Osteoblast (primary cell): ENCODE measurements at regions not wholly inside any gene's neighbourhood (a gene's known extent, or its start where the extent isn't known, plus 50 kb on each side); places are given as distances from the start of the nearest gene placed in this dataset.
"Not testable (repeated sequence)": the region's sequence is repeated elsewhere in the genome, so short reads cannot be mapped to it uniquely, and the experiment has no call there.

Source experiments
- DNase-seq: peaks from one replicate; pipeline ENCODE4 v3.0.0; 2011; ENCODE audit warnings: low spot score, mixed read lengths; ENCODE audit not compliant: insufficient read length; ENCODE audit errors: missing footprints
- H2AFZ ChIP-seq: 2 replicates; pipeline ENCODE4 v1.6.0; 2011; ENCODE audit warnings: mild to moderate bottlenecking, low read length
- H3K27ac ChIP-seq: 2 replicates; pipeline ENCODE4 v1.5.1; 2011; ENCODE audit warnings: mild to moderate bottlenecking, low read depth, low read length, moderate library complexity
- H3K27me3 ChIP-seq: 2 replicates; pipeline ENCODE4 v1.6.0; 2012; ENCODE audit warnings: mild to moderate bottlenecking, control low read depth, inconsistent platforms, low read length, moderate library complexity; ENCODE audit not compliant: insufficient read depth
- H3K36me3 ChIP-seq: 2 replicates; pipeline ENCODE4 v1.5.1; 2011; ENCODE audit warnings: mild to moderate bottlenecking, low read length, control low read depth, moderate library complexity; ENCODE audit not compliant: insufficient read depth
- H3K4me1 ChIP-seq: 2 replicates; pipeline ENCODE4 v1.5.1; 2011; ENCODE audit warnings: mild to moderate bottlenecking, low read length, control low read depth, moderate library complexity; ENCODE audit not compliant: insufficient read depth
- H3K4me2 ChIP-seq: 2 replicates; pipeline ENCODE4 v1.6.0; 2011; ENCODE audit warnings: mild to moderate bottlenecking, low read length; ENCODE audit not compliant: insufficient read depth
- H3K4me3 ChIP-seq: fragments of 200-600 bp; sonication (generic); 3 replicates; pipeline ENCODE4 v1.5.1; 2012; ENCODE audit warnings: mild to moderate bottlenecking, low read length, inconsistent platforms; ENCODE audit not compliant: insufficient read depth
- H3K79me2 ChIP-seq: 2 replicates; pipeline ENCODE4 v1.6.0; 2012; ENCODE audit warnings: mild to moderate bottlenecking, low read length, control low read depth, inconsistent platforms; ENCODE audit not compliant: insufficient read depth
- H3K9me3 ChIP-seq: 2 replicates; pipeline ENCODE4 v1.5.1; 2011; ENCODE audit warnings: low read depth, low read length, control low read depth
- H4K20me1 ChIP-seq: 2 replicates; pipeline ENCODE4 v1.6.0; 2012; ENCODE audit warnings: mild to moderate bottlenecking, low read length, control low read depth; ENCODE audit not compliant: insufficient read depth
- CTCF ChIP-seq: IDR thresholded peaks from 2 replicates; pipeline ENCODE4 v1.5.1; 2011; ENCODE audit warnings: mild to moderate bottlenecking, low read depth, low read length, moderate library complexity; ENCODE audit errors: extremely low read depth

- Histone ChIP-seq H3K4me2 (no peak overlapping the region), H3K4me3 (no peak overlapping the region), H2AFZ (no peak overlapping the region), H4K20me1 (no peaks in the 10 kb centered on the region), H3K27me3 (peaks cover 40% of the 10 kb centered on the region), H3K4me1 (no peaks in the 10 kb centered on the region), H3K36me3 (no peaks in the 10 kb centered on the region), H3K27ac (no peak overlapping the region), H3K79me2 (no peaks in the 10 kb centered on the region), H3K9me3 (no peaks in the 10 kb centered on the region)
- DNase-seq, result no peak
- TF ChIP-seq CTCF, result no peak
Observed at GRCh38 chr2:131425231-131425941, 50.5 kb upstream of the TUBA3D start.

DNA sequence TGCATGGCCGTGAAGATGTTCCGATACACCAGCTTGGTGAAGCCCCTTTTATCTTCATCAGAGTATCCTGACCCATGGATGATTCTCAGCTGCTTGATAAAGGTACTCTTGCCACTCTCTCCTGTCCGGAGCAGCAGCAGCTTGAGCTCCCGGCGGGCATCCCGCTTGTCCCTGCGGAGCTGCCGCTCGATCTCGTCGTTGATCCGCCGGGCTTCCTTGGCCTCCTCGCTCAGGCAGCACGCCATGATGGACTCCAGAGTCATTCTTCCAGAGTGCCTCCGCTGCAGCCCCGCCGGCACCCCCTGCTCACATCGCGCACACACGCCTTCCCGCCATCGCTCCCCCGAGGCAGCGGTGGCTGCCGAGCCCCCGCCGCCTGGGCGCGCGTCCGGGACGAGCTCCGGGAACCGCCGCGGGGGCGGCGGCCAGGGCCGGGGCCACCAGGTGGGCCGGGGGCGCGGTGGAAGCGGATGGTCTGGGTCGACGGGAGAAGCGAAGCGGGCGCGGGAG, 51.3 kb upstream of the TUBA3D start:
- H3K36me3 ChIP-seq, H3K4me1 ChIP-seq, H3K4me3 ChIP-seq, H3K27ac ChIP-seq, H3K79me2 ChIP-seq, H3K4me2 ChIP-seq, DNase-seq, H4K20me1 ChIP-seq, H2AFZ ChIP-seq, H3K9me3 ChIP-seq: not testable (repeated sequence)
- peaks cover 41% of the 10 kb centered on the region for H3K27me3 ChIP-seq

DNA sequence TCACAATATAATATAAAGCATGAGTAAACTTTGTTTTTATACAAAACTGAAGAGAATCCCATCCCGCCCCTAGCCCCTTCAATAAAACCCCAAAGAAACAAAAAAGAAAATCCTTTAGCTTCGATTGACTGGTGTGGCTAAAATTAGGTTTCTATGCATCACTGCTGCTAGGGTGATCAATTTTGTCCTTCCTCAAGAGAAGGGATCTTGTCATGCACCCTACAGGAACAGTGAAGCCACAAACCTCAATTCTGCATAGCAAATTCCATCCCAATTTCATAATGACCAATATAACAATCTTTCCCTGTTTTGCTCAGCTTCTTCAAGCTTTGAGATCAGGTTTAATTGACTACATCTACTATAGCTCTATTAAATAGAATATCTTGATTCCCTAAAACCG, 55.2 kb upstream of the TUBA3D start:
- peaks cover 29% of the 10 kb centered on the region for H3K27me3 ChIP-seq
- H3K79me2 ChIP-seq, H3K4me1 ChIP-seq, H3K4me2 ChIP-seq, H4K20me1 ChIP-seq, DNase-seq, H3K36me3 ChIP-seq, H3K27ac ChIP-seq, H2AFZ ChIP-seq, H3K4me3 ChIP-seq, H3K9me3 ChIP-seq: not testable (repeated sequence)

DNA sequence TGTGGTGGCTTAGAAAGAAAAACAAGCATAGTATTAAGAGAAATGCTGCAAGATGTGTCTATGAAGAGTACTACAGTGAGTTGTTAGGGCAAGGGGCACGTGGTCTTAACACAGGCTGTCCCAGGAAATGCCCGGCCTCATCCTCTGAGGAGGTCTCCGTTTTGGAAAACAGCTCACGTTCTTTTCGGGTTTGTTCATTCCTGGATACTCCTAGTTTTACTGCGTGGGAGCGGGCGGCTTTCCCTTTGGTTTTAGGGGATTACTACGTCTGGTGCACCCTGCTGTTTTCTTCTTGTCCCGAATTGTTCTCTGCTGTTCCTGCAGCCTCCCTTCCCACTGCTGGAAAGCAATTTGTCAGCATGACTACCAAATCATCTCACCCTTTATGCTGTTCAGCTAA, 55.5 kb upstream of the RAB6D start:
- Histone ChIP-seq H3K27me3 (peaks cover 24% of the 10 kb centered on the region), H4K20me1 (no peaks in the 10 kb centered on the region), H3K27ac (no peak overlapping the region), H3K79me2 (no peaks in the 10 kb centered on the region), H3K36me3 (no peaks in the 10 kb centered on the region), H3K4me1 (no peaks in the 10 kb centered on the region), H2AFZ (peak overlapping the region; percentile 44), H3K4me3 (no peak overlapping the region), H3K4me2 (no peak overlapping the region), H3K9me3 (no peaks in the 10 kb centered on the region)
- TF ChIP-seq CTCF, result no peak
- no peak for DNase-seq

DNA sequence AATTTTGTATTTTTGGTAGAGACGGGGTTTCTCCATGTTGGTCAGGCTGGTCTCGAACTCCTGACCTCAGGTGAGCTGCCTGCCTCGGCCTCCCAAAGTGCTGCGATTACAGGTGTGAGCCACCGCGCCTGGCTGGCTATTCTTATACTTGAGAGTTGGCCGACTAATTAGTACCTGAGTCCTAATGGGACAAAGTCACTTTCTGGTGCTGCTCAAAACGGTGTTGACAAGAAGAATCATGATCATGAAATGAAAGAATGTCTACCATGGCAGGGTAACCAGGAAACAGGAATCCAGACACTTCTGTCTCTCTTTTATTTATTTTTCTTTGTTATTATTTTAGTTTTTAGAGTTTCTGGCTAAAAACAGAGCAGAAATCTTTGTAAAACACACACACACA, 54.7 kb upstream of the RAB6D start:
- H3K36me3 ChIP-seq, result no peaks in the 10 kb centered on the region
- H3K4me1 ChIP-seq, result no peaks in the 10 kb centered on the region
- H3K79me2 ChIP-seq, result no peaks in the 10 kb centered on the region
- no peaks in the 10 kb centered on the region for H4K20me1 ChIP-seq
- no peak for DNase-seq
- H3K27ac ChIP-seq, result no peak overlapping the region
- no peak overlapping the region for H3K4me2 ChIP-seq
- H3K4me3 ChIP-seq, result no peak overlapping the region
- no peaks in the 10 kb centered on the region for H3K9me3 ChIP-seq
- H2AFZ ChIP-seq, result no peak overlapping the region
- H3K27me3 ChIP-seq, result peaks cover 16% of the 10 kb centered on the region
- no peak for TF ChIP-seq CTCF
